ENCODE measurements at regions not wholly inside any gene's neighbourhood (a gene's known extent, or its start where the extent isn't known, plus 50 kb on each side); places are given as distances from the start of the nearest gene placed in this dataset.
"Not testable (repeated sequence)": the region's sequence is repeated elsewhere in the genome, so short reads cannot be mapped to it uniquely, and the experiment has no call there.

DNA sequence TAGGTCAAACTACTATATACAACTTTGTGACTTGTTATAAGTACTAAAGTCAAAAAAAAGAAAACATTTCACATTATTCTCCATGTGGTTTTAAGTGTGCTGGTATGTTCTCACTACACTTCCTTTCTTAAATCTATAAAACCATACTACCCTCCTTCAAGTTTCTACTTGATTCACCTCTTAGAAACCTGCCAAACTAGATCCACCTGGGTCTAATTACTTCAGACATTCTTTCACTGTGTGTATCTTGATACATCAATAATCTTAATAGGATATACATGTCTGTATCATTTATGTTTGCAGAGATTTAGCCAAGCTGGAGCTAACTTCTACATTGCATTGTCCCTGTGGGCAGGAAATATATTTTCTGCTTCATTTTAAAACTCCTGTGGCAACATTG, 1012.6 kb downstream of the EFNA5 start:
- DNase-seq, result no peak

DNA sequence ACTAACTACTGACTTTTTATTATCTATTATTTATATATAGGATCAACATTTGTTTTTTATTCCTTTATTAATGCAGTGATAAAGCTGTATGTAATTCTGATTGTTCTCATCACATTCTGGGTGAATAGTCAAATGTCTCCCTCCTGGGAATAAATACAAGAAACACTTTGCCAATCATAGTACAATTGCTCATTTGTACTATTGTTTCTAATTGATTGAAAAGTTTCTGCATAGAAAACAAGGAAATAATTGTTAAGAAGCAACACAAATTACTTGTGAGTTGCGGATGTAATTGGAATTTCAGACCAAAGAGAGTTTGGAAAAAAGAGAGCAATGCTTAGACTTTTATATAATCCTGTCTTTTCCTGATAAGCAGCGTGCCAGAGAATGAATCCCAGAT, 1013.9 kb downstream of the EFNA5 start:
- no peak for DNase-seq

DNA sequence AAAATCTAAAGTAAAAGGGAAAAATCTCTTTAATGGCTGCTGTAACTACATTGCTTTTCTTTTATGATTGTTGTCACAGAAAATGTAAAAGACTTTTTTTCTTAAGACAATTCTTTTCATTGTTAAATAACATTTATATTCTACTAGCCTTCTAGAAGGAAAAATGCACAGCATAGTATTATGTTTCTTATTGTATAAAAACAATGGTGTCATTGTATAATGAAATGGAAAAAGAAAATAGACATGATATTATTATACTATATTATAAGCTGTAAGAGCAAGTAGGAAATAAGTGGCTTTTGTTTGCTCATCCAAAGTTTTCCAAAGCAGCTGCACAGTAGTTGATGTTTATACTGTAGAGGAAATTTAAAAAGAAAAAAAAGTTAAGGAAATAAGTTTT, 1021.7 kb downstream of the EFNA5 start:
- DNase-seq, result no peak

DNA sequence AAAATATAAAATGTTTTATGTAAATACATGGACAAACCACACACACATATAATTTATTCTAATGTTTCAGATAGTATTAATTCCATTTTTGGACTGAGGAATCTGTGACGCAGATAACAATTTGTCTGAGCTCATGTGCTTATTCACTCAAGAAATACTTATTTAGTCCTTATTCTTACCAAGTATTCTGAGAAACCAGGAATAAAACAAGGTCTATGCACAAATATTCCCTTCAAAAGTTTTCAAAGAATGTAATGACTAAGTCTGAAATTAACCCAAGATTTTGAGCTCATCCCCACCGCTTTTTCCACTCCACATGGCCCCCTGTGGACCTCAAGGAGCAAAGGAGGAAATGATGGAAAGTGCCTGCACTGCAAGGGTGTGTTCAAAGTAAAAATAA, 1022.3 kb downstream of the EFNA5 start:
- DNase-seq, result no peak

DNA sequence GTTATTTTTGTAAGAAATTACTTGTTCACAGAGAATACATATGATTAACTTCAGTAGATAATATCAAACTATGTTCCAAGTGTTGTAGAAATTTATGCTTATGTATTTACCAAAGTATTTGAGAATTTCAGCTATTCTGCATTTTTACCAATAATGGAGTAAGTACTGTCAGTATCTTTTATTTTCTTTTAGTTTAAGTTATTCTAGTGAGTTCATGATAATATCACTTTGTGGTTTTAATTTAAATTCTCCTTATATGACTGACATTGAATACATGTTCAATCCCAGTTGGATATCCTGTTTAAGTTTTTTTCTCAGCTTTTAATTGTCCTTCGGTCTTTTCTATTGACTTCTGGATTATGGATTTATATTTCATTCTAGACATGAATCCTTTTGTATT, 1024.6 kb downstream of the EFNA5 start:
- DNase-seq, result no peak

DNA sequence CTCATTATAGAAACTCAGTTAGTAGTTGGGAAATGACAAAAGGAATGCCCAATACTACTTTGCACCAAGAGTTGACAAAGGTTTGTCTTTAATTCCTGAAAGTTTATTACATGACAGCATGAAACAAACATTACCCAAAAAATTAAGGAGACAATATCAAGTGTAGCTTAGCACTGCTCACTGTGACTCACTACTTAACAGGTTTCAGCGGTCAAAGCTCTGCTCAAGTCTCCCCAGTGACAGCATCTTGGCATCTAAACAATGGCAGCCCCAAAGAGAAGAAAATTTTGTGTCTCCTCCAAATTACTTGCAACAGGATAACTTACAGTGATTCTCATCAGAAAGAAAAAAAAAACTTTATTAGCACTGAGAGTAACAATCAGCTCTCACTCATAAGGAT, 1030.2 kb downstream of the EFNA5 start:
- DNase-seq, result no peak

DNA sequence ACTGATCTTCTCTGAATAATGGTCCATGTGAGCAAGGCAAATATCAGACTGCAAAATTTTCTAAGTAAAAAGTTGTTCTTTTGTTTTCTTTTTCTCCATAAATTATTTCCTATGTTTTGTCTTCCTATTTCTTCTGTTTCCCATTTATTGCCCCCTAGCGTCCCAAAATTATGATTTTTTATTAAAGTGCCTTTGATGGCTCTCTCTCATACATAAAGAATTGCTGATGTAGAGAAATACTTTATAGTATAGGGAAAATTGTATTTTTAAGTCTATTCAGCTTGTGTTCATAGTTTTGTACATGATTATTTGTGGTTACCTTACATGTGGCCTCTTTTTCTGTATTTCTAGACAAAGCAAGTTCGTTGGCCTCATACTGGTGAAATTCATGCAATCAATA, 1031.2 kb downstream of the EFNA5 start:
- DNase-seq, result no peak

DNA sequence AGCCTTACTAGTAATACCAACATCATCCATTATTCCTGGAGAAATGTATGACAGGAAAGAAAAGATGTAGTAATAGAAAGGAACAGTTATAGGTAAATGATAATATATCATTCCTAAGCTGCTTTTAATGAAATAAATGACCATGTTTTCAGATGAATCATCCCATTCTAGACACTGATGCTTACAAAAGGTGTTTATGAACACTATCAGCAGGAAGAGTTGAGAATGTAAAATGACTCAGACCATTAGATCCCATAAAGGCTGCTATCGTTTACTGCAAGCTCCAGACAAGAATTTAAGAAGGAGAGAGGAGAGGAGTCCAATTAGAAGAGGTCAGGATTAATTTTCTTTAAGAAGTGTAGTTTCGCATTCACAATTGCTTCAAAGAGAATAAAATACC, 1033.5 kb downstream of the EFNA5 start:
- no peak for DNase-seq

DNA sequence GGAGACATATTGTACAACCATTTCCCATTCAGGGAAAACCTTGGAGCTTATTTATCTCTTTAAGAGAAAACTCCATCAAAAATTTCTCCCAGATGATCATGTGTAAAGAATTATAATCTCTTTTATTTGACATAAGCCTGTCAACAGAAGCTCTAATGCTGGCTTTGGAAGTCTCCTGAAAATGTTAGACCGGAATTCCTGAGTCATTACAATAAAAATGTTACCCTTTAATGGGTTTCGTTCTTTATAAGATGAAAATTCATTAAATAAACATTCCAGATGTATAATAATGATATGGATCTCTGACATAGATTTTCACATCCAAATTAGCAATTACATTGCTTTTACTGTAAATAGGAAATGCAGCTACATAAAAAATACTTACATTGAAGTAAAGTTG, 1036.4 kb downstream of the EFNA5 start:
- no peak for DNase-seq

DNA sequence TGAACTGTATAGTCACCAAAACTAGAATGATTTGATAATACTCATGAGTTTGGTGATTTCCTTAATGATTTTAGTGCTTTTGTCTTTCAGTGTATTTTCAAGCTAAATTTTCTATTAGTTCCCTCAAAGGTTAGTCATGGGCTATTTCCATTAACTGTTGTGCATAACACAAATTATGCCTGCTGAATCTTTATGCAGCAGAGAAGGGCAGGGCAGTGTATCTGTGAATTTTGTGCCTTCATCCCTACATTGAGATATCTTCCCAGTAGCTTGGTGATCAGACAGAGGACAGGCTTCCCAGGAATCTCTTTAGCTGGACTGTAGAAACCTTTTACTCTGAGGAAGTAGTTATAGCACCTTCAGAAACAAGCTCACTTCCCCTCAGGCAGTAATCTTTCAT, 1036.9 kb downstream of the EFNA5 start:
- DNase-seq, result no peak

DNA sequence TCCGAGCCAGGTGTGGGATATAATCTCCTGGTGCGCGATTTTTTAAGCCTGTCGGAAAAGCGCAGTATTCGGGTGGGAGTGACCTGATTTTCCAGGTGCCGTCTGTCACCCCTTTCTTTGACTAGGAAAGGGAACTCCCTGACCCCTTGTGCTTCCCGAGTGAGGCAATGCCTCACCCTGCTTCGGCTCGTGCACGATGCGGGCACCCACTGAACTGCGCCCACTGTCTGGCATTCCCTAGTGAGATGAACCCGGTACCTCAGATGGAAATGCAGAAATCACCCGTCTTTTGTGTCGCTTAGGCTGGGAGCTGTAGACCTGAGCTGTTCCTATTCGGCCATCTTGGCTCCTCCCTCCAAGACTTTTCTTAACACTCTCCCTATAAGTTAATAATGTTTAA, 1042.3 kb downstream of the EFNA5 start:
- not testable (repeated sequence) for DNase-seq

DNA sequence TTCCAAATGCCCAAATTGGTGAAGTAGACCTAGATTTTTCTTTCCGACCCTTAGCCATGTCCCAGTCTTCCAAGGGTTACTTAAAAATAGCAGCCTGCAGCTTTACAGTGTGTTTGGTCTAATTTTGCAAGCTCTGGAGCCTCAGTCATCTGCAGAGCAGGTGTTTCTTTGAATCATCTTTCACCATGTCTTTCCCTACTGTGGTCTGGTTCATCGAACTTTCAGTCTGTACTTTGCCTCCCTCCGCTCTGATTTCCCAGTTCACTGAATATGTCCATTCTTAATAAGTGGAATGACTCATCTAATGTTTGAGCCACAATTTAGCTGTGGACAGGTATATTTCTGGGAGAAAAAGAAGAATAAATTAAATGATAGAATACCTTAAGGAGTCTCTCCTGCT, 1060.7 kb downstream of the EFNA5 start:
- no peak for DNase-seq

DNA sequence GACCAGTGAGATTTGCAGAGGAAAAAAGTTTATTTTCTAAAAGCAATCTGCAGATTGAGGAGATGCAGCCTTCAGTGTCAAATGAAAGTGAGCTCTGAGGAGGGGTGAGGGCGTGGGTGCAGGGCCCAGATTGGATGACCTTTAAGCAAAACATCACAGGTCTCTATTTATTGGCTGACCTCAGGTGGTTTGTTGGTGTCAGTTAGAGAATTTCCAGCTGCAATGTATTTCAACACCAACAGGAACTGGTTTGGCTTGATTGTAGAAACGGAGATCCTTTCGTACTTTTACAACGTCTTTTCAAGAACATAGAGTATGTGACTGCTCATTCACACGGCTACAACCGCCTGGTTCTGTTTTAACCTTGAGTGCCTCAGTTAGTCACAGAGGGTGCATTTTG, 1069.1 kb downstream of the EFNA5 start:
- no peak for DNase-seq

DNA sequence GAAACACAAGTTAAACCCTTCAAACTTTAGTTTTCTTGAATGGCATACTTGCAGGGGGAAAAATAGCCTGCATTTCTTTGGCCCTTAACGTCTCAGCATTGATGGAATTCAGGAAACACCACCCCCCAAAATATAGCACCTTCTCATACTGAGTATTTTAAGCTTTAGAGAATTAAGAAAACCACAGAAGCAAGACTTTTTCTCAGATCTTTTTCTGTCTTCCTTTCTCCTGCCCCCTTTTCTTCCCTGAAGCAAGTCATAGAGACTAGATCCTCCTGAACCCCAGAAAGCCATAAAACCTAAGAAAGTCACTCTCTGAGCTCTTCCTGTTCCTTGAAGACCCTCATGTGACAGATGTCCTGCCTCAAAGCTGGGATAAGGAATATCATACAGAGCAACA, 1069.9 kb downstream of the EFNA5 start:
- DNase-seq, result no peak

DNA sequence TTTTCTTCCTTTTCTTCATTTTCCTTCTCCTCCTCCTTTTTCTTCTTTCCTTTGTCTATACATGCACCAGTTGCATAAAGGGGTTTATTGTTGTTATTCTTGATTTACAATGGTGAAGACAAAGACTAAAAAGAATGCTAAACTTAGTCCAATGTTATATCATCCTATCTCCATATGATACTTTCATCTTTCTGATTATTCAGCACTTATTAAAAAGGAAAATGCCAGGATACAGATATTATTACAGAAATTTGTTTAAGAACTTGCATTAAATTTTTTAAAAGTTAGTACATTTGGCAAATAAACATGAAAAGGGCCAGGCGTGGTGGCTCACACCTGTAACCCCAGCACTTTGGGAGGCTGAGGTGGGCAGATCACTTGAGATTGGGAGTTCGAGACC, 1074.9 kb downstream of the EFNA5 start:
- no peak for DNase-seq

DNA sequence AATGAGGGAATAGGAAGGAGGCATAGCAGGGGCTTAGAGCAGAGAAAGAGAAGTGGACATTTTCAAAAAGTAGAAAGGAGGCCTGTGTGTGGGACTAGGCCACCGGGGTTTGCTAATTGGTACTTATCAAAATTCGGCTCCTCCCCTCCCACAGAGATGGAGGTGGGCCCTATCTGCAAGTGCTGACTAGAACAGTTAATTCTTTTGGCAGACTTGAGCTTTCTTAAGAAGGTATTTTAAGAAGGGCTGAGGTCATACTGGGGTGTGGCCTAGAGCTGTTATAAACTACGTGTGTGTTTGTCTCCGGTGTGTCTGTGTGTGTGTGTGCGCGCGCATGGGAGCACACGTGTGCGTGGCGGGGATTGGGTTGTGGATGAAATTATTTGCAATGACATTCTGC, 1086.5 kb downstream of the EFNA5 start:
- no peak for DNase-seq

DNA sequence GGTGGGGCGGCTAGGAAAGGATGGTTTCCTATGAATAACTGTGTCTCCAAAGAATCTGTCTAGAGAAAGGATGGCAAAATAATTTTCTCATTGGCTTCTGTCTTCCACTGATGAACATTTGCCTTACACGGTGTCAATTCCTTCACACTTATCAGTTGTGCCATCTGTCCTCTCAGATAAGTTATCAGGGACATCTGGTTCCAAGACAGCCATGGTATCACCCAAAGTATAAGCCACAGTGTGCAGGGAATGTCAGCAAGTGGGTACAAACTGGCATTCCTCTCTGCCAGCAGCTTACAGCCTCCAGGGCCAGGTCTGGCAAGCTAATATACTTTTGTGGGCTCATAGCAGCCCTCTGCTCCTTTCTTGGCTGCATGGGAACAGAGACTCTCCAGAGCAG, 1092.0 kb downstream of the EFNA5 start:
- no peak for DNase-seq

DNA sequence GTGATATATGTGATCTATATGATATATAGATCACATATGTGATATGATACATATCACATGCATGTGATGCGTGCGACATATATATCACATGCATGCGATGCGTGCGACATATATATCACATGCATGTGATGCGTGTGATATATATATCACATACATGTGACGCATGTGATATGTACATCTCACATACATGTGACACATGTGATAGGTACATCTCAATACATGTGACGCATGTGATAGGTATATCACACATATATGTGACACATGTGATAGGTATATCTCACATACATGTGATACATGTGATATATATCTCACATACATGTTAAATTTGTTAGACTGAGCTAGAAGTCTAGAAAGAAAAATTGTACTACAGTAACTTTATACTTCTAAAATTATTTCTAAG, 1095.9 kb downstream of the EFNA5 start:
- no peak for DNase-seq

DNA sequence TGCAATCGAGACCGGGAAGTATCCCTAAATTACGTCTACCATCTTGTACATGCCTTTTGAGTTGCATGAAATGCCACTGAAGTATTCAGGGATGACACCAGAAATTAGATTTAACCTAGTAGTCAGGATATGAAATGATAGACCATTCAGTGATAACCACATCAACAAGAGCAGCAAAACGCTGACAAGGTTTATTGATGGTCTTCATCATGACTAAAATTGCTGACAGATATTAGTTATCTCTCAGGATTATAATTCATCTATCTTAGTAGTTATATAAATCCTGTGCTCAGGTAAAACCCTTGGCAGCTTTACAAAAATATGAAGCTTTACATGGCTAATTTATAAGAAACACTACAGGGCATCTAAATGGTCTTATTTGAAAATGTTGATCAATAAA, 1104.7 kb downstream of the EFNA5 start:
- DNase-seq, result no peak

DNA sequence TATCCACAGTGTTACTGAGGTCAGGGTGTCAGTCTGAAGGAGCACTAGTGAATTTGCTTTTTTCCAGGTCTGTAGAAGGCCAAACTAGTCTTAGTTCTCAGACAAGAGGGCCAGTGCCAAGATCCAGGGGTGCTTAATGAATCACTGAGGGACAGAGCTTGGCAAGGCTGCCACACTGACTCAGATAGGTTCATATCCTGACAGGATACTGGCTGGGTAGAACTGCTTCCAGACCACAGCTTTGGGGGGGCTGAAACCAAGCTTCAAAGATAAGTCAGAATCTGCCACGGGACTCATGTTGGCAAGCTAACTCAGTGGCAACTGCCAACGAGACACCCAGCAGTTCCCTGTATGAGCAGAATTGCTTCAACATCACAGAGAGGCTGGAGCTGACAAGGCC, 1125.4 kb downstream of the EFNA5 start:
- DNase-seq, result no peak

DNA sequence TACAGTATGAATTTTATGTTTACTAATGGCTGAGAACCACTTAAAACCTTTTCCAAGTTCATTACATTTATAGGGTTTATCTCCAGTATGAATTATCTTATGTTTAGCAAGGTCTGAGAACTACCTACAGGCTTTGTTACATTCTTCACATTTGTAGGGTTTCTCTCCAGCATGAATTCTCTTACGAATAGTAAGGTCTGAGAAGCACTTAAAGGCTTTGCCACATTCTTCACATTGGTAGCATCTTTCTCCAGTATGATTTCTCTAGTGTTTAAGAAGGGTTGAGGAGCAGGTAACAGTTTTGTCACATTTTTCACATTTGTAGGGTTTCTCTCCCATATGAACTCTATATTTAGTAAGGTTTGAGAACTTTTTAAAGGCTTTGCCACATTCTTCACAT, 1127.4 kb downstream of the EFNA5 start:
- DNase-seq, result no peak

DNA sequence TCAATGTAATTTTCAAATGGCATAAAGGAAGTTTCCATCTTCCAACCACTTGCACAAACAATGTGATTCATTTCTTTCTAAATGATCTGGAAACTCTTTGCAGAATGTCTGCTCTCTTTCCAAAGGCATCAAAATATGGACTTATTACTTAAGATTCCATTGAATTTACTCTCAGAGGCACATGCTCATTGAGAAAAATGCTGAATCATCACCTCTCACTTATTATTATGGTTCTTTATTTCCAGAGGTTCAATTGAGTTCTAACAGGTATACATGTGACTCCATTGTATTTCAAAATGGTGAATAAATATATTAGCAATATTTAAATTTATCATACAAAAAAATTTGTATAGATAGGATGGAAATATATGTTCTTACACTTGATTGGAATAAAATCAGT, 1140.6 kb downstream of the EFNA5 start:
- no peak for DNase-seq

DNA sequence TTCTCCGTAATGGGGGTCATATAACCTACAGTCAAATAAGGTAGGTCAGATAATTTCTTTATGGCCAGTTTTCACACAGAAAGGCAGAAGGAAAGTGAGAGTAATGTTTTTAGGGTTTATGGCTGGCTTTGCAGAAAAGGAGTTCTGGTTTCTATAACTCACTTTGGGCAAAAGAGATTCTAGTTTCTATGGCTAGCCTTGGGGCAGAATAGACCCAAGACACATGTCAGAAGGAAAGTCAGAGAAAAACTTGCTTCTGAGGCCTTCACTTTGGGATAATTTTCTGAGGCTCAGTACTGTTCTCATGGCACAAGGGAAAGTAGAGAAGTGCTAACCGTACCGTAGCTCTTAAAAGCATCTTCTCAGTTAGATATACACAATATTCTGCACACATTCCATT, 1145.3 kb downstream of the EFNA5 start:
- DNase-seq, result no peak

DNA sequence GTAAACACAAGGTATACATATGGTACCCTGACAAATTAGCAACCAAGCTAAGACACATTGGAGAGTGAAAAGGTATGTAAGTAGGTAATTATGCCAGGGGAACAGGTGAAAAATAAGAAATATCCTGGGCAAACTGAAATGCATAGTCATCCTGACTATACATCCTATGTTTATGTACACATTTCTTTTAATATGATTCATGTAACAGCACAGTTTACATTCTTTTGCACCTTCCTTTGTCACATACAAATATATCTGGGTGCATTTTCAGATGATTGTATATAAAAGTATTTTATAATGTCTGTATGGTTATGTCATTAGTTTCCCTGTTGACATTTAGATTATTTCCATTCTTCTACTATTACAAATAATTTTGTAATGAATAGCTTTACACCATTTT, 1146.9 kb downstream of the EFNA5 start:
- no peak for DNase-seq

DNA sequence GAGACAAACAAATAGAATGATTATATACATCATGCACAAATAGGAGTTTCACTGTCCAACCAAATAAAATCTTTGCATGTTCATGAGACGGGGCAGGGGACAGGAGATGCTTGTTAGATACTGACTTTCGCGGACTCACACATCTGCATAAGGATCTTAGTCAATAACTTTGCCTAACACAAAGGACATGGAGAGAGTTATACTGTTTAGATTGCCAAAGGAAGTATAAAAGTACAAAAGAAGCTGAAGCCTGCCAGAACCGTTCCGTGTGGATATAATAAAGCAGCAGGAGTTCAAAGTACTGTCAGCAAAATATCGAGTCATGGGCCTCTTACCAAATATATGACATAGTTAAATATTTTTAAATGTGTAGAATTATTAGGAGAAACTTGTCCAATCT, 1148.4 kb downstream of the EFNA5 start:
- no peak for DNase-seq

DNA sequence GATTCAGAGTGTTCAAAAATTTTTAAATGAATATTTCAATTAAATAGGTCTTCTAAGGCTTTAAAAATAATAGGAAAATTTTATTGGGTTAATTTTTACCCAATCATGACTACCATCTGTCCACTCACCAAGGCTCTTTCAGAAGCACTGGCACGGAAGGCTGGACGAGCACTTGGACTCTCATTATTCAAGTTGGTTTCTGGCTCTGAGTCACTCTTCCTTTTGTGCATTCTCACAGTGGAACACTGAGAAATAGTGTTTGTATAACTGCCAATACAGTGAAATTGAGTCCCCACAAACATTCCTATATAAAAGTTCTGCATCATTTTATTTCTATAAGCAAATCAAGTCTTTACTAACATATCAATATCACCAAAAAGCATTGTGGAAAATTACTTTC, 1149.0 kb downstream of the EFNA5 start:
- no peak for DNase-seq

DNA sequence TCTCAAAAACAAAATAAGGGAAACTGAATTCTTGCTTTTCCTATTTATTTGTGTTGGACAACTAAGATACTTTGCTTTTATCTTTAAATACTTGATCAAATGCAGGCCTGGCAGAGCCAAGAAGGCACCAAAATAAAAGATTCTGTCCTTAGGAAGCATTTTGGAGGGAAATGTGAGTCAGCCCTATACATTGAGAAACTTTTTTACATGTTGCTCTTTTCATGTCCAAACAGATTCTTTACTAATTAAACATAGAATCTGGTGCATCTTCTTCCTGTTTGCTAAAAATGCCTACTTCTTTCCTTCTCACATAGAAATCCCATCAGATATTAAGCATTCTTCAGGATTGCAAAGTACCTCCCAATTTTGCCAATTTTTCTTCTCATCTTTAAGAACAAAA, 1160.4 kb downstream of the EFNA5 start:
- no peak for DNase-seq

Measured in hematopoietic multipotent progenitor cell treated with erythropoietin and hydrocortisone succinate and interleukin-3 and kit ligand, for 4 days (in vitro differentiated cells).